ENCODE measurements at regions not wholly inside any gene's neighbourhood (a gene's known extent, or its start where the extent isn't known, plus 50 kb on each side); places are given as distances from the start of the nearest gene placed in this dataset.
"Not testable (repeated sequence)": the region's sequence is repeated elsewhere in the genome, so short reads cannot be mapped to it uniquely, and the experiment has no call there.

- DNase-seq: not testable (repeated sequence)
Observed at GRCh38 chrX:46151332-46151731, 393.9 kb downstream of the ZNF674 start.

DNA sequence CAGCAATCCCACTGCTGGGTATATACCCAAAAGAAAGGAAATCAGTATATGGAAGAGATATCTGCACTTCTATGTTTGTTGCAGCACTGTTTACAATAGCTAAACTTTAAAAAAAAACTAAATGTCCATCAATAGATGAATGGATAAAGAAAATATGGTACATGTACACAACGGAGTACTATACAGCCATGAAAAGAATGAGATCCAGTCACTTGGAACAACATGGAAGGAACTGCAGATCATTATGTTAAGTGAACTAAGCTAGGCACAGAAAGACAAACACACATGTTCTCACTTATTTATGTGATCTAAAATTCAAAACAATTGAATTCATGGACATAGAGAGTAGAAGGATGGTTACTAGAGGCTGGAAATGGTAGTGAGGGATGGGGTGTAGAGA is 400.7 kb downstream of the ZNF674 start:
- no peak for DNase-seq

GRCh38 chrX:46140272-46140671 is 404.9 kb downstream of the ZNF674 start:
- DNase-seq: no peak

DNA sequence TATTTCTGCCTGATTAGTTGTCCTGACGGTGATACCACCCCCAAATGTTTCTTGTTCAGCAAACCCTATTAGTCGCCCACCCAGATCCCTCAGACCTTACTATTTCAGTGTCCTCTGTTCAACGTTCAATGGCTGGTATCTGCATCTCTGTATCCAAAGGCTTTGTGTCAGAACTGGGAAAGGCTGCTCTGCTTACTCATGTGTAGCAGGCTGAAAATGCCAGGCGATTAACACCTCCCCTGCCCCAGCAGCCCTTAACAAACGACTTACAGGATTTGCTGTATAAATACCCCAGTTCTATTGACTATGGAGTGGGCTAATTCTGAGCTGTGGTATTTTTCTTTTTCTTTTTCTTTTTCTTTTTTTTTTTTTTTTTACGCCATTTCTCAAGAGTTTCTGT is 415.0 kb downstream of the ZNF674 start:
- no peak for DNase-seq

DNA sequence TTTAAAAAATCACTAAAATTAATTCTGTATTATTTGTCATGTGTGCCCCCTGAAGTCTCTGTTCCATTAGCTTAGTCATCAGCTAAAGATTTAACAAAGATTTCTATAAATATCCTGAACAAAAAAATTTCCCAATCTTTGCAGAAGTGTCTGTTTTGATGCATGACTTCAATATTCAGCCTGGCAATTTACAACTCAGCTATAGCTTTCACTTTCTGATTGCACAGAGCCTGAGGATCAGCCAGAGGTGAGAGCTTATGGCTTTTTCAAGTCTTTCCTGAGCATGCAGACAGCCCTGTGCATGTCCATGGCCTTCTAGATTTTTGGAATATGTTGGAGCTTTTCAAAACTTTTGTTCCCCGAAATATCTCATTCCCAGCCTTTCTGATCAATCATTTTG is 420.1 kb downstream of the ZNF674 start:
- no peak for DNase-seq

DNA sequence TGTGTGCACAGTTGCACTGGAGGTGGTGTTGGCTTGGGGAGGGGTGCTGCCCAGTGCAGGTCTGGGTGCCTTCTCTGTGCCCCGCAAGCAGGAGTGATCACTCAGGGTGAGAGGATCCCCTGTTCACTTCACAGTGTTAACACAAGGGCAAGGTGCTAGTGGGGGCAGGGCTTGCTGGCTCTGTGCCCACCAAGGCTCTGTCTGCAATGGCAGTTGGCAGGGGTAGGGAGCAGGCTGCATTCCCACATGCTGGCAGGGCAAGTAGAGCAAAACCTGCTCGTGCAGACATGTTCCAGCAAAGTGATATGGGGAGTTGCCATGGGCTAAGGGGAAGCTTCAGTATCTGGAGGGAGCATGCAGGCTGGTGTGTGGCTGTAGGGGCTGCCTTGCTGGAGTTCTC is 428.0 kb downstream of the ZNF674 start:
- no peak for DNase-seq

DNA sequence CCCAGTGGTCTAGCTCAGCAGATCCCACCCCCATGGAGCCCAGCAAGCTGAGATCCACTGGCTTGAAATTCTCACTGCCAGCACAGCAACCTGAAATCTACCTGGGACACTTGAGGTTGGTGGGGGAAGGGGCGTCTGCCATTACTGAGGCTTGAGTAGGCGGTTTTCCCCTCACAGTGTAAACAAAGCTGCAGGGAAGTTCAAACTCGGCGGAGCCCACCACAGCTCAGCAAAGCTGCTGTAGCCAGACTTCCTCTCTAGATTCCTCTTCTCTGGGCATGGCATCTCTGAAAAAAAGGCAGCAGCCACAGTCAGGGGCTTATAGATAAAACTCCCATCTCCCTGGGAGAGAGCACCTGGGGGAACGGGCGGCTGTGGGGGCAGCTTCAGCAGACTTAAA is 457.9 kb downstream of the ZNF674 start:
- DNase-seq: not testable (repeated sequence)

DNA sequence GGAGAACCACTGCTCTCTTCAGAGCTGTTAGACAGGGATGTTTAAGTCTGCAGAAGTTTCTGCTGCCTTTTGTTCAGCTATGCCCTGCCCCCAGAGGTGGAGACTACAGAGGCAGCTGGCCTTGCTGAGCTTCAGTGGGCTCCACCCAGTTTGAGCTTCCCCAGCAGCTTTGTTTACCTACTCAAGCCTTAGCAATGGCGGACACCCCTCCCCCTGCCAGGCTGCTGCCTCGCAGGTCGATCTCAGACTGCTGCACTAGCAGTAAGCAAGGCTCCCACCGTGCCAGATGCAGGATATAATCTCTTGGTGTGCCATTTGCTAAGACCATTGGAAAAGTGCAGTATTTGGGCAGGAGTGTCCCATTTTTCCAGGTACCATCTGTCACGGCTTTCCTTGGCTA is 465.1 kb downstream of the ZNF674 start:
- DNase-seq: not testable (repeated sequence)

- no peak for DNase-seq
Observed at GRCh38 chrX:46072791-46073190, 472.4 kb downstream of the ZNF674 start.

DNA sequence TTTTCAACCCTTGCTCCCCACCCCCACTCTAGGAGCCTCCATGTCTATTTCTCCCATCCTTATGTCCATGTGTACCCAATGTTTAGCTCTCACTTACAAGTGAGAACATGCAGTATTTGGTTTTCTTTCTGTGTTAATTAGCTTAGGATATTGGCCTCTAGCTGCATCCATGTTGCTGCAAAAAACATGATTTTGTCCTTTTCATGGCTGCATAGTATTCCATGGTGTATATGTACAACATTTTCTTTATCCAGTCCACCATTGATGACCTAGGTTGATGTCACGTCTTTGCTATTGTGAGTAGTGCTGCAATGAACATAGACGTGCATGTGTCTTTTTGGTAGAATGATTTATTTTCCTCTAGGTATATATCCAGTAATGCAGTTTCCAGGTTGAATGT is 472.8 kb downstream of the ZNF674 start:
- DNase-seq: no peak

DNA sequence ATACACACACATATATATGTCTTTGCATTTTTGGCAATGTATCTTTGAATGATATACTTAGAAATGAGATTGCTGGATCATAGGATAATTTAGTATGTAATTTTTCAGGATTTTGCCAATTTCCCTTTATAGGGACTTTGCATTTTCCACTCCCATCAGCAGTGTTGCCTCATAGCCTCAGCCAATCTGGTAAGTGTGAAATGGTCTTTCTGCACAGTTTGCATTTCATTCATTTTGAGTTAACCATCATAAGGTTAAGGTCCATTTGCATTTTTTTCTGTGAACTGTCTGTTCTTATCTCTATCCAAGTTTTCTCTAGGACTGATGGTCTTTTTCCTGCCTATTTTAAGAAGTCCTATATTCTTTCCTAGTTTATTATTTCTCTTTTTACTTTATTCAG is 474.8 kb downstream of the ZNF674 start:
- DNase-seq: no peak

- DNase-seq: no peak
Observed at GRCh38 chrX:46059316-46059715, 485.9 kb downstream of the ZNF674 start.

DNA sequence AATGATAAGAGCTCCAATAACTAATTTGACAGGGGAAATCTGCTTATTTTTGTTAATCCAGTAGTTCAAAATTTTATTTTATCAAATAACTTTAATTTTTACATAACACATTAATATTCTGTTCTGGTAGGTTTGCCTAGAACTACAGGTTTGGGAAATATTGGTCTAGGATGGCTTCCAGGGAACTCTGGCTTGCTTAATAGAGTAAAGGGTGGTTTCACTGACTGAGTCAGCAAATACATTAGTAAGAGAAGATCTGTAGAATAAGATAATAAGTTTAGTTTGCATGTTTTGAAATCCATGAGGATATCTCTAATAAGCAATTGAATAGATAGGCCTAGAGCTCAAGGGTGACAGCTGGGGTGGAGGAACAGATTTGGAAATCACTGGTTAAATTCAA is 500.7 kb downstream of the ZNF674 start:
- no peak for DNase-seq

GRCh38 chrX:46040001-46040400 is 505.2 kb downstream of the ZNF674 start:
- DNase-seq: no peak

GRCh38 chrX:46039526-46039925 is 505.7 kb downstream of the ZNF674 start:
- DNase-seq: no peak

DNA sequence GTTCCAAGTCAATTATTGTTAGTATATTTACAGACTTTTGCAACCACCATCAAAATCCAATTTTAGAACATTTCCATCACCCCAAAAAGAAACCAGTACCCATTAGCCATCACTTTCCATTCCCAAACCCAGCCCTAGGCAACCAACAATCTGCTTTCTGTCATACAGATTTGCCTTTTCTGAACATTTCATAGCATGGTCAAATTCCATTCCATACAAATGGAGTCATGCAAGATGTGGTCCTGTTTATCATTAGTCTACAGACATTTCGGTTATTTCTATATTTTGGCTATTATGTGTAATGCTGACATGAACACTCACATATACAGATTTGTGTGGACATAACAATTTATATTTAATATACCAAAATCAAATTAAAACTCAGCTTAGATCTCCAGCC is 508.7 kb downstream of the ZNF674 start:
- no peak for DNase-seq

DNA sequence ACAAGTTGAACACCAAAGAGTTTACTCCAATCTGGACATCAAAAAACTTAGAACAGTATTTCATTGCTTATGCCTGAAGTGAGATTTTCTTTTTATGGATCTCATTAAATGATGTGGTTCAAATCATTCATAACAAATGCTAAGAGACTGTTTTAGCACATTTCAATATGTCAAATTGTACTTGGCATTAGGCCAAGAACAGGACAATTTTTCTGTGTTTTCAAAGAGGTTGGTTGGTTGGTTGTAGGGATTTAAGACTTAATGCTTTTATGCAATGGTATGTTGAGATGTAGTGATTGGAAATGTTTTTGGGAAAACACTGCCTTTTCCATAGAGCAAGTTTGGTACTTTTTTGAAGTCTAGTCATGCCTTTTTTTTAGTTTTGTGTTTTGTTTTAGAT is 510.4 kb downstream of the ZNF674 start:
- no peak for DNase-seq

DNA sequence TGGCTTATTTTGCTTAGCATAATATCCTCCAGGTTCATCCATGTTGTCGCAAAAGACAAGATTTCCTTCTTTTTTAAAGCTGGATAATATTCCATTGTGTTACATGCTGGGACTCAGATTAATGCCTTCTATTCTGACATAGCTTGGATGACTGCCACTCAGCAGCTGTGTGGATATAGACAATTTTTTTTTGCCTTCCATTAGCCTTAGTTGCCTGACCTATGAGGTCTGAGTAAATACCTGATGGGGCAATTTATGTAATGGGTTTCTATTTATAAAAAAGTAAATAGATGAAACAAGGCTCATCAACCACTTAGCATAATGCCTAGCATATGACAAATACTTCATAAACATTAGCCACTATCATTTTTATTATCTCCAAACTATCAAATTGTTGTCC is 515.4 kb downstream of the ZNF674 start:
- no peak for DNase-seq

DNA sequence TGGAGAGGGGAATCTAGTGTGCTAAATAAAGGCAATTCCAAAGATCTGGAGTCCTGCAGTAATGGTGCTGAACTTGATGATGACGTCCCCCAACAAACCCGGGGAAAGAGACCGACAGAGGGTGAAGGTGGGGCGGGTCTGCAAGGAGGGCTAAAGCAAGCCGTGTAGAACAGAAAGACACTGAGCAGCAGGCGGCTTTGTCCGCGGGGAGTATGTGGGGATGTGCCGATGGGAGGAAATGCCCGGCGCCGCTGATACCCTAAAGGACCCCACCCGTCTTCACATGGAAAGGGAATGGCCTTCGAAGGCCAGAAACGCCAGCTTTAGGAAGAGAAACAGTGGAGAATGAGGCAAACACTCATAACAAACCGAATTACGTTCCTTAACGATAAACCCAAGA is 528.9 kb downstream of the ZNF674 start:
- no peak for DNase-seq

GRCh38 chrX:46015653-46016052 is 529.6 kb downstream of the ZNF674 start:
- DNase-seq: no peak

DNA sequence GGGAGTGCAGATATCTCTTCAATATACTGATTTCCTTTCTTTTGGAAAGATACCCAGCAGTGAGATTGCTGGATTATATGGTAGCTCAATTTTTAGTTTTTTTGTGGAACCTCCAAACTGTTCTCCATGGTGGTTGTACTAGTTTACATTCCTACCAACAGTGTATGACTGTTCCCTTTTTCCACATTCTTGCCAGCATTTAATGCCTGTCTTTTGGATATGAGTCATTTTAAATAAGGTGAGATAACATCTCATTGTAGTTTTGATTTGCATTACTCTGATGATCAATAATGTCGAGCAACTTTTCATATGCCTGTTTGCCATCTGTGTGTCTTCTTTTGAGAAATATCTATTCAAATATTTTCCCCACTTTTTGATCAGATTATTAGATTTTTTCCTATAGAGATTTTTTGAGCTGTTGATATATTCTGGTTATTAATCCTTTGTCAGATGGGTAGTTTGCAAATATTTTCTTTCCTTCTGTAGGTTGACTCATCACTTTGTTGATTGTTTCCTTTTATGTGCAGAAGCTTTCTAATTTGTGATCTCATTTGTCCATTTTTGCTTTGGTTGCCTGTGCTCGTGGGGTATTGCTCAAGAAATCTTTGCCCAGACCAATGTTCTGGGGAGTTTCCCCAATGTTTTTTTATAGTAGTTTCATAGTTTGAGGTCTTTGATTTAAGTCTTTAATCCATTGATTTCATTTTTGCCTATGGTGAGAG is 552.7 kb downstream of the ZNF674 start:
- no peak for DNase-seq

DNA sequence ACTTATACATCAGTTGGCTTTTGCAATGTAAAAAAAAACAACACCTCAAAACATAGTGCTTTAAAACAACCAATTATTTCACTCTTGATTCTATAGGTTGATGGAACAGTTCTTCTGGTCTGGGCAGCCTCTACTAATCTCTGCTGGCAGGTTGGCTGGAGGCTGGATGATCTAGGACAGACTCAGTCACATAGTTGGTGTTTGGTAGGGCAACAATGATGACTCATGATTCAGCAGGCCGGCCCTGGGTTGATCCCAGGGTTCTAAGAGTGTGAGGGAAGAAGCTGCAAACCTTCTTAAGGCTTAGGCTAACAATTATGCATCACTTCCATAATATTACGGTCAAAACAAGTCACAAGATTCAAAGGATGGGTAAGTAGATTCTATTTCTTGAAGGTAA is 558.2 kb downstream of the ZNF674 start:
- DNase-seq: no peak

DNA sequence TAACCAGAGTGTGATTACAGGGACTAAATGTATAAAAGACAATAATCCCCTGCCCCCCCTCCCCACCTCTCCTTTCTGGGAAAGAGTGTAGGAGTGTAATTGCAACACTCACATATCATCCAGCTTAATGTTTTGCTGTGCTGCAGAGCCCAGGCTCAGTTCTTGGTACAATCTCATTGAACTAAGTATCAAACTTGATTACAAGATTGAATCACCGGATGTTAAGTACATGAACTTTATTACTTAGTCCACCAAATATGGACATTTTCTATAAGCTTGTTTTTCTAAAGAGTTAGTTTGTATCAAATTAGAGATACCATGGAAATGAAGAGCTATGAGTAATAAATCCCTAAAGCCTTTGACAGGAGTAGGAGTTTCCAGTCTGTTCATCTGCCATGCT is 559.1 kb downstream of the ZNF674 start:
- DNase-seq: no peak

DNA sequence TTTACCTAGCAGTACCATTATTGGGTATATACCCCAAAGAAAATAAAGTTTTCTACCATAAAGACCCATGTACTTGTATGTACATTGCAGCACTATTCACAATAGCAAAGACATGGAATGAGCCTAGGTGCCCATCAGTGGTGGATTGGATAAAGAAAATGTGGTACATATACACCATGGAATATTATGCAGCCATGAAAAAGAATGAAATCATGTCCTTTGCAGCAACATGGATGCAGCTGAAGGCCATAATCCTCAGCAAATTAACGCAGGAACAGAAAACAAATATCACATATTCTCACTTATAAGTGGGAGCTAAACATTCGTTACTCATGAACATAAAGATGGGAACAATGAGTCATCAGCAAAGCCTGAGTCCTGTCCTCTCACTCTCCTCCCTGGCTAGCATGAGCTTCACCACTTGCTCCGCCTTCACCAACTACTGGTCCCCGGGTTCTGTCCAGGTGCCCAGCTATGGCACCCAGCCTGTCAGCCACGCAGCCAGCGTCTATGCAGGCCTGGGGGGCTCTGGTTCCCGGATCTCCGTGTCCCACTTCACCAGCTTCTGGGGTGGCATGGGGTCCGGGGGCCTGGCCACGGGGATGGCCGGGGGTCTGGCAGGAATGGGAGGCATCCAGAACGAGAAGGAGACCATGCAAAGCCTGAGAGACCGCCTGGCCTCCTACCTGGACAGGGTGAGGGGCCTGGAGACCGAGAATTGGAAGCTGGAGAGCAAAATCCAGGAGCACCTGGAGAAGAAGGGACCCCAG is 562.1 kb downstream of the ZNF674 start:
- not testable (repeated sequence) for DNase-seq

DNA sequence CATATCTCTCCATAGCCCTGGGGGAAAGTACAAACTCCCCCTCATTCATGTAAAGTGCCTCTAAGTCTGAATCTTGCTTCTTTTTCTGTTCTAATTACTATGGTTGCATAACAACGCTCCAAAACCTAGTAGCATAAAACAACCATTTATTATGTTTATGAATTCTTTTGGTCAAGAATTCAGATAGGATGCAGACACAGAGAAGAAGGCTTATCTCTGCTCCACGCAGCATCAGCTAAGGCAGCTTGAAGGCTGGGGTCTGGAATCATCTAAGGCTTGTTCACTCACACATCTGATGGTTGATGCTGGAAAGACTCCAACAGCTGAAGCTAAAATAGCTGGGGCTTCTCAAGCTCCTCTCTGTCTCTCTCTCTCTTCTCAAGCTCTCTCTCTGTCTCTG is 564.5 kb downstream of the ZNF674 start:
- DNase-seq: no peak

Data from NCI-H526 (cell line).